DLD1 (cell line): ENCODE measurements at regions not wholly inside any gene's neighbourhood (a gene's known extent, or its start where the extent isn't known, plus 50 kb on each side); places are given as distances from the start of the nearest gene placed in this dataset.
"Not testable (repeated sequence)": the region's sequence is repeated elsewhere in the genome, so short reads cannot be mapped to it uniquely, and the experiment has no call there.

Experiments
- in situ Hi-C: cut with HindIII; loops from 2 replicates; pipeline ENCODE4 v1.10.0; 2017; ENCODE audit warnings: low sequenced_read_pairs

DNA sequence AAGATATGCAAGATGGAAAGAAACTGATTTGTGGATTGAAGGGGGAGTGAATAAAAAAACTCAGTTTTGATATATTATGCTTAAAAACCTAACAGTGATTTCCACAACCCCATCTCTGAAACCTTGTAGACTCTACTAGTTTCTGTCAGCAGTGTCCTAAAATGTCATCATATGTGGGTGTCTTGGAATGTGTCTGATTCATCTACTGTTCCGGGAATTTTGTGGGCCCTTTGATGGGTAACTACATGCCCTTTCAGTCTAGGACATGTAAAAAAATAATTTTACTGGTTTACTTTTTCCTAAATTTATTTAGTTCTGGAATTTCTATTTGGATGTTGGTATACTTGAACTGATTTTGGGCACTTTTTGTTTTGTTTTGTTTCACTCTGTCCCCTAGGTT, 118.9 kb upstream of the NMUR2 start:
- in situ Hi-C loops: no loop called here

DNA sequence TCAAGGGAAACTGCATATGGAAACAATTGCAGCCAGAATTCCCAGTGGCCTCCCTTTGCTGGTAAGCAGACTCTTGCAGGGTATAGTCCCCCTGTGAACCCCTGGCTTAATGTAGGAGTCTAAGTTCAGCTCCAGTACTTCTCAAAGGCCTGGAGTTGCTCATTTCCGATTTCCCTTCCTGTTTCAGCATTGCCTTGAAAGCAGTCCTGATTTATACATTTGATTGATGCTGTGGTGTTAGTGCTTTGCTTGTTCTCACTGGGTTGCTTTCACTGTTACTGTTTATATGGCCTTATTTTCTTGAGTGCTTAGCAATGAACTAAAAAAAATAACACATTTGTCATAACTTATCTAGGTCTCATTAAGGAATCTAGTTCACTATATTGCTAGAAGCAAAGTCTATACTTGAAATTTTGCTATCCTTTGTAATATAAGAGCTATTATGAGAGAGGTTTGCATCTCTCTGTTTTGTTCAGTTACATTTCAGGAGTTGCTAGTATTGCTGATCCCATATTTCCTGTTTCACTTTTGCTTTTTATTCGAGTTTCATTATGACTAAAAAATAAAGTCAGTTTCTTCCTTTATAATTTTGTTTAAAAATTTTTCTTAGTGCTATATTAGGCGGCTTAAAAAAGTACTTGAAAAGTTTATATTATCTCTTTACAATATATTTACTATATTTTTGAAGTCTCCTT, 122.4 kb upstream of the NMUR2 start:
- in situ Hi-C loops: no loop called here

DNA sequence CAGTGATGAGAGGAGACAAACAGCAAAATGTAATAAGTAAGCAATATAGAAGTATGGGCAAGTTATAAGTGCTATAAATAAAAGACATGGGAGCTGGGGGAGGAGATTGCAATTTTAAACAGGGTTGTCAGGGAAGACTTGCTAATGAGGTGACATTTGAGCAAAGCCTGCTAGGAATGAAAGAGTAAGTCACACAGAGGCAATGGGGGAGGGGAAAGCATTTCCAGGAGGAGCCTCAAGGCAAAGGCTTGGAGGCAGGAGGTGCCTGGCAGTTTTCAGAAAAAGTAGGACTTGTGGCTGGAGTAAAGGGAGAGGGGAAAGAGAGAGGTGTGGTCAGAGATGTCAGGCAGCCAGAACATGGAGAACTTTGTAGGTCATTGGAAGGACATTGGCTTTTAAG, 124.4 kb upstream of the NMUR2 start:
- in situ Hi-C loops: no loop called here

DNA sequence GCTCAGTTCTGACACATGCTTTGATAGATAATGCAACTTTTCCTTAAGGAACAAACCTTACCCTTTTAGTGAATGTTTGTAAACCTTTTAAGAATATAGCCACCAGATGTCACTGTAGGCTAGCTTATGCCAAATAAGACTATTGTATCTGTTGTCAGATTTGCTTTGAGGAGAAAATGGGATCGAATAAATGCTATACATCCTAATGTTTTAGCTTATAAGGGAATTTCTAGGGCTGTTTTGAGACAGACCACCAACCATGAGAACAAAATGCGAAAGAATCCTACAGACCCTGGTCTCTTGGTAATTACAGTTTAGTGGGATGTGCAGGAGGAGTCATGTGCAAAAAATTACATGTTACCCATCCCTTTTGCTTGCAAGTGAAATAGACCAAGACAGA, 127.6 kb upstream of the NMUR2 start:
- in situ Hi-C loops: no loop called here

DNA sequence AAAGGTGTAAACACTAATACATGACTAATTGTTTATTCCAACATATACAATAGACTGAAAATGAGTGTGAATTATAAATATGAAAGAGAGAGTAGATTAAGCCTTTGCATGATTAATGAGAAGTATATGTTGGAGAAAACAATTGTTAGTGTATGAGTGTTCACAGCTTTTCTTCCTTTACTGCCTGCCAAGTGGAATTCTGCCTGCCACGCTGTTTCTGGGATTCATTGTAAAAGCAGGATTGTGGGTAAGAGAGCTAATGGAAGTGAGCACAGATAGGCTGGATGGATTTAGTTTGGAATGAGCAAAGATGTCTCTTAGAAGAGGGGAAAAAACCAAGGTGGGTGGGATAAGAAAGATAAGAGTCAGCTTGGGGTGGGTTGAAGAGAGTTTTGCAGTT, 129.6 kb upstream of the NMUR2 start:
- in situ Hi-C loops: no loop called here

DNA sequence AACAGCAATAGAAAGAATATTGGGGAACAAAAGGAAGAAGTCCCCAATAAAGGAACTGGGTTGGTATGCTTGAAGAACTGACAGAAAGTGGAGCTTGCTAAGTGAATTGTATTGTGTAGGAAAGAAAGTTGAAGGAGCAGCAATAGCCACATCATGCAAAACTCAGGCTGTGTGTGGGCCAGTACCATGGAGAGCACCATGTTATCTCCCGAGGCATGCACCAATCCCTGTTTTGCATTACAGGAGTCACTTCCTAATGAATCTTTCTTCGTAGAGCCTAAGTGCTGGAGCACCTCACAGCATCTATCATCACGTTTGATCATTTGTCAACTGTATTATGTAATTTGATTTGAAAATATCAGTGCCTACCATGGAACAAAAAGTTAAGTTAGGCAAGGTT, 137.7 kb upstream of the NMUR2 start:
- in situ Hi-C loops: no loop called here

DNA sequence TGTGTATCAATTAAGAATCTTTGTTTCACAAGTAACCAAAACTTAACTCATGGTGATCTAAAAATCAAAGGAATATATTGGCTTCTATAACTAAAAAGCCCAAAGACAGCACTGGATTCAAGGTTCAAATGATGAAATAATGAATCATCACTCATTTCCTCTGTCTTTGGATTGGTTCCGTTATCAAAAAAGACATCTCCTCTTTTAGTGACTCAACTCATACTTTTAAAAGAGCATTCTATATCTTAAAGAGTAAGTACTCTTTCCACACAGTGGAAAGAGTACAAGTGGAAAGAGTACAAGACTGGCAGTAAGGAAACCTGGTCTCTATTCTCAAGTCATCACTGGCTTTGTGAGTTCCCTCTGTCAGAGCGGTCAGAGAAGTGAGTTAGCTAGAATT, 141.4 kb upstream of the NMUR2 start:
- in situ Hi-C loops: no loop called here

DNA sequence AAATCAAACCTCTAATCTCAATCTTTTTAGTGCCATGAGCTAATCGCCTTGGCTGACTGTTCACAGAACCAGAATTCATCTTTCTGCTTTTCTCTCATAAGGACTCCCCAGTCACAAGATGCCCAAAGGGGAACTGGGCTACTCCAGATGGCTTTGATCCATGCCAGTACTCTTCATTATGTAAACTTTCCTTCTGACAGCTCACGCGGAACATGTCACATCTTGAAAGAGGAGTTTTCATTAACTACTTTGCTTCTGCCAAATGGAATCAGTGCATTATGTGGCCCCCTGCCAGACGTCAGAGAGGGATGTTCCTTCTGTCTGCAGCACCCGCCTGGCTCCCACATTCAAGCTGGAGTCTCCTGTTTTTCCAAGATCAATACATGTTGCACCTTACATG, 142.1 kb upstream of the NMUR2 start:
- in situ Hi-C loops: no loop called here

DNA sequence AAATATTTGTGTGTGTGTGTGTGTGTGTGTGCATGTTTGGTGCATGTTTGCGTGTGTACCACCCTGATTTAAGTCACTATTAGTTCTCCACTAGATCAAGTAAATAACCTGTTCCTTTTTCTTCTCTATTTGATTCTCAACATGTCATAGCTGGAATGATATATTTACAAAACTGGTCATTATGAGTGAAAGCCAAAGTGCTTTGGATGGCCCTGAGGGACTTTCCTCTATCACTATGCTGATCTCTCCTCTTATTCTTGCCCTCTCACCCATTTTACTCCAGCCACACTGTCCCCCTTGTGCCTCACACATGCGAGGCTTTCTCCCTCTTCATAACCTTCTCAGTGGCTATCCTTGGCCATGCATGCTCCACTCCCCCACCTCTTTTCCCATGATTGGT, 144.6 kb upstream of the NMUR2 start:
- in situ Hi-C loops: no loop called here

DNA sequence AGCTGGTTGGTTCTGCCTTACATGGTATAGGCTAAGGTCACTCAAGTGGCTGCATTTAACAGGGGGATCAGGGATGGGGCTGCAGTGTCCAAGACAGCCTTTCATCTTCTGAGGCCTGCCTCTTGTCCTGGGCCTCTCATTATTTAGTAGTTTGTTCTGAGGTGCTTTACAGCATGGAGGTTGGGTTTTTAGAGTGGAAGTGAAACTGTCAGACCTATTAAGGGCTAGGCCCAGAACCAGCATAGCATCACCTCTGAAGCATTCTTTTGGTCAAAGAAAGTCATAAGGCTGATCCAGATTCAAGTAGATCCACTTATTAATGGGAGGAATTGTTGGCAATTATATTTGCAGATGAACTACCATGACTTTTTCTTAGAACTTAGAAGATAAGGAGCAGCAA, 146.0 kb upstream of the NMUR2 start:
- in situ Hi-C loops: no loop called here

DNA sequence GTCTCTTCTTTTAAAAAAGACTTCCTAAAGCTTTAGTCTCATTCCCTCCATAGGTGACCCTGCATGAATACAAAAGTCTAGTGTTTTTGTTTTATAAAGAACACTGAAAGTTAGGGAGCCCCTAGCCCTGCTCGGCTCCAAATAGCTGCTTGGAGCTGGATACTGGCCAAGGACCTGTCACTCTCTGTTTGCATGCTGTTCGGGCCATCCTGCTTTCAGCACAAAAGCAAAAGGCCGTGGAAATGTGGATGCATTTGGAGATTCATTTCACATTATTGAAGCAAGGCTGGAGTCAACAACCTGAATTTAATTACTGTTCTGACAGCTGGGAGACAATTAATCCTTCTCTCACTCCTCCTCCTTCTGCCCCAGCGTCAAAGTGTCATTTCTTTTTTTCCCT, 151.7 kb upstream of the NMUR2 start:
- in situ Hi-C loops: no loop called here

DNA sequence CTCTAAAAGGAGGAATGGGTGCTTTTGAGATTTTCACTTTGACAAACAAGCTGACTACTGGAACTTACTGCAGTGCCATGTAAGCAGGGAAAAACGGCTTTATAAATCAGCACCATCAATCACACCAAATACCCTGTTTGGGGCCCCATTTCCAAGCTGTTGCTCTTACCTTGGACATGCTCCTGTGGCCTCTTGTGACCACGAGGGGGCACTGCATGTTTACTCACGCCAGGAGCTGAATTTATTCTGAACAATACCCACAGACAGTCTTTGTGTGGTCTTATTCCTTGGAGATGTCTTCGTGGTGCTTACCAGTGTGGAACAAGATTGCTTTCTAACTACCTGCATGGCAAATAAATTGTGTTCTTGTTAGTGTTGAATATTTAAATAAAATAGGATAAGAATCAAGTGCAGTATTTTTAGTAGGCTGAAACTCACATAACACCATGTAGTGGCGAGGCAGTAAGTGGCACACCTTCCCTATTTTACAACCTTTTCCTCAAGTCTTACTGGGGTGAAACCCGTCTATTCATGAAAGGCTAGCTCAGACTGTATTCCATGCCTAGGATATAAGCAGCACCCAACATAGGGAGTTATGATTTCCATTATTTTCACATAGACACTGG, 155.5 kb upstream of the NMUR2 start:
- in situ Hi-C loops: no loop called here

DNA sequence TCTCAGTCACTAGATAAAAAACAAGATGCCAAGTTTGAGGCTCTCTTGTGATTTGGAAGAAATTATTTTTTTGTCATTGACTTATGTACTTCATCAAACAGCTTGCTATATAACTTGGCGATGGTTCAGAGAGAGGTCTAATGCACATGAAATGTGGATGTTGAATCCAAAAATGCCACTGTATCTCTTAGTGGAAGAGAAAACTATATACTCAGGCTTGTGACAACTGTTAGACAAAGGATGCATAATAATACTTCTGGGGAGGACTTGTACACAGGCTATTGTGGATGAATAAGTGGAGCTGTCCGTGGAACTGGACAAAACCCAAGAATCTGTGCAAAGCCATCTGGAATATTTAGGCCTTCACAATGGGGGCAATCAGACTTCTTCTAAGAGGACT, 162.9 kb upstream of the NMUR2 start:
- in situ Hi-C loops: no loop called here

DNA sequence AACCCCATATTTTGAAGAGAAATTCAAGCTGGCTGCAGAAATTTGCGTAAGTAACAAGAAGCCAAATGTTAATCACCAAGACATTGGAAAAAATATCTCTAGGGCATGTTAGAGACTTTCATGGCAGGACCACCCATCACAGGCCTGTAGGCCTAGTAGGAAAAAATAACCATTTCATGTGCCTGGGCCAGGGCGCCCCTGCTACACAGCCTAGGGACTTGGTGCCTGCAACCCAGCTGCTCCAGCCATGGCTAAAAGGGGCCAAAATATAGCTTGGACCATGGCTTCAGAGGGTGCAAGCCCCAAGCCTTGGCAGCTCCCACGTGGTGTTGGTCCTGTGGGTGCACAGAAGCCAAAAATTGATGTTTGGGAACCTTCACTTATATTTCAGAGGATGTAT, 167.7 kb upstream of the NMUR2 start:
- in situ Hi-C loops: no loop called here

DNA sequence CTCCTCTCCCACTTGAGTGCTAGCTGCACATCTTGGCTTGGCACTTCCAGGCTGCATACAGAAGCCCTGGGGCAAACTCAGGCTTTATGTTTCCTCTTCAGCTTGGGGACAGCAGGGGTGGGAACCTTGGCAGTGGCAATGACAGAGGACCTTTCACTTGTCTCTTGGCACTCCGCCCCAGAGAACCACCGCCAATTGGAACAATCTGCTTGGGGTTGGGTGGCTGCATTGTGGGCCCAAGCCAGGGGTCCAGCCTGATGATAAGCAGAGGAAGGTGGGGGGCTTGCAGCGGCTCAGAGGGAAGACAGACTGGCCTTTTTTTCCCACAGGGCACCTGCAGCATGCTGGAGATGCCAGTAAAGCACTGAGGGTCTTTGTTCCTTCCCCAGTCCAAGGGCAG, 179.0 kb upstream of the NMUR2 start:
- in situ Hi-C loops: no loop called here

DNA sequence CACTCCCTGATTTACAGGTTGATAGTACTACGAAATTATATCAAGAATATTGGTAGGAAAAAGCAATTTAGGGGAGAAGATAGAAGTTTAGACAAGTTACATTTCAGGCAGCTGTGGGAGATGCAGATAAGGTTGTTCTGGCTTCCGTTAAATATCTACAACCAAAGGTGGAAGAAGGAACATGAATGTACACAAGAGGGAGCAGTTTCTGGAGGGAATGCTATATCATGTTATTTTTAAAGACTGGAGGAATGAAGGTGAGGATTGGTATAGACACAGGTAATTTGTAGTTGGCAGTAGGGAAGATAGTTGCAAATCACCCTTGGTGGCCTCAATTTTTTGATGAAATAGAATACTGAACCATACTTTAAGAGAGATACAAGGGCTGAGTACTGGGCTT, 187.3 kb upstream of the NMUR2 start:
- in situ Hi-C loops: no loop called here

DNA sequence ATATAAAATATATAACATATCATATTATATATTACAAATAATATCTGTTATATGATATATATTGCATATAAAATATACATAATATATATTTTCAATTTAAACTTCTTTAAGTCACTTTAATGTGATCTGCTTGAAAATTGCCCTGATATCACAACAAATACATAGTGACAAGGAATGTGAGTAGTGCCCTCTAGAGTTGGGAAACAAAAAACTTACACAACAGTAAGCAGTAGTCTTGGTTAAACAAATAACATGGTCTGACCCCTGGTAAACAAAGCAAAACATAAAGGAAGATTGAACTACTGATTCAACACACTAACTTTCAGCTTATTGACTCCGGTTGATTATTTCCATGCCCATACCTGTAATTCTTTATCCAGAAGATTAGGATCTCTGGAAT, 188.3 kb upstream of the NMUR2 start:
- in situ Hi-C loops: no loop called here

DNA sequence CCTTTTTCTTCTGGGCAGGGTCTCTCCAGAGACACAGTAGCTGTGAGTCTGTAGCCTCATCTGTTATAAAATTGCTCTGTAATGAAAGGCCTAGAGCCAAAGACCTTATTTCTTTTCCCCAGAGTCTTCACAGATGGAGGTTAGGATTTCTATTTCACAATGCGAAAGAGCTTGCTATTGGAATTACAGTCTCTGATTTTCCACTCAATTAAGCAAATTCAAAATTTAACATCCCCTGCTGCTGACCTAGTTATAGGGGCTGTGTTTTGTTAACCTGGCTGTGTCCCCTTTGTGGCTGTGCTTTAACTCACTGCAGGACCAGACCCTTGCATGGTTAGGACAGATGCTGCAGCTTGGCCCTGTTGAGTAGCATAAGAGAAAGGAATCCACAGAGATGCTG, 190.3 kb upstream of the NMUR2 start:
- in situ Hi-C loops: no loop called here

DNA sequence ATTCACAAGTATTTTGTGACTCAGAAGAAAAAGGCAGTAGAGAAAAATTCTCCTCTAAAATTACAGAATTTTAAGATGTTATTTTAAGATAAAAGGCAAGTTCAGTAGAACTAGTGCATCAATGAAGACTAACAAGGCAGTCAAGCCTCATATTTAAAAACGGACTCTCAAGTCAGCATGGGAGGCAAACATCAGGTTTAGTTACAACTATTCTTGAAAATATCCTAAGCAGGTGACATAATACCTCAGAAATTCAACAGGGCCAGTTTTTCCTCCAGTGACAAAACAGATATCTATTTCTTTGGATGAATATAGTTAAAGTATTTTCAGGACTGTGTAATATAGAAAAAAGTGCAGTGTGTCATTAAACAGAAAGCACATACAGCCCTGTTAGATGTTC, 194.0 kb upstream of the NMUR2 start:
- in situ Hi-C loops: no loop called here

DNA sequence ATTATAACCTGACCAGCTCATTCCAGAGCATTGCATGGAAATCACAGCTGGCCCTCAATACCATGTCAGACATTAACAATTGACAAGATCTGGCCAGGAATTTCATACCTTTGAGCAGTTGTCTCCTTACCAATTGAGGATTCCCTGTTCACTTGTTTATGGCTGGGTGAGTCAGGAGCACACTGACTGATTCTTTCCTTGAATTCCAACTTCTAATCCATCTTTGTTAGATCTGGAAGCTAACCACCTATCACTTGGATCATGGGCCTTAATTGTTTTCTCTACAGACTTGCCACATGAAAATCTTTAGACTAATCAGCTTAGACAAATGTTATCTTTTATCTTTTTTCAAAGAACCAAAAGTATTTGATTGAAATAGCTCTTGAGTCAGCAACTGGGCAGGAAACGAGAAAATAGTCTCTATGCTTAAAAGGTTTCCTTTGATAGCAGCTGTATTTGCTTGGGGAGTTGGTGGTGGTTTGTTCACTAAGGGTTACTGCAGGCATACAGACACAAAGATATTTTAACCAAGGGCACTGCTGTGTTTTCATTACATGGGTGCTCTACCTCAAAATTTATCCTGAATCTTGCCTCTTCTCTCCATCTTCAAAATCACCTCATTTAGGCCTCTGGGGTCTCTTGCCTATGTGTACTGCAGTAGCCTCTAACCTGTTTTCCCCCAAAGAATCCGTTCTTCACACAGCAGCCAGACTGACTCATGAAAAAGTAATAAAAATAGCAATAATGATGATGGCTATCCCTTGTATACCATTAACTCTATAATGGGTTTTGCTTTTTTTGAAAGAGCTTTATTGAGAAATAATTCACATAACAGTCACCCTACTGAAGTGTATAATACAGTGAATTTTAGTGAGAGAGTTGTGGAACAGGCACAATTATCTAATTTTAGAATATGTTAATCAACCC, 197.0 kb upstream of the NMUR2 start:
- in situ Hi-C loops: no loop called here

DNA sequence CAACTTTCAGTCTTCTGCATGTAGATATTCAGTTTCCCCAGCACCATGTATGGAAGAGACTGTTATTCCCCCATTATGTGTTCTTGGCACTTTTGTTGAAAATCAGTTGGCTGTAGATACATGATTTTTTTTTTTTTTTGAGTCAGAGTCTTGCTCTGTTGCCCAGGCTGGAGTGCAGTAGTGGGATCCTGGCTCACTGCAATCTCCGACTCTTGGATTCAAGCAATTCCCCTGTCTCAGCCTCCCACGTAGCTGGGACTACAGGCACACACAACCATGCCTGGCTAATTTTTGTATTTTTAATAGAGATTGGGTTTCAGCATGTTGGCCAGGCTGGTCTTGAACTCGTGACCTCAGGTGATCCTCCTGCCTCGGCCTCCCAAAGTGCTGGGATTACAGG, 201.0 kb upstream of the NMUR2 start:
- in situ Hi-C loops: not testable (repeated sequence)

DNA sequence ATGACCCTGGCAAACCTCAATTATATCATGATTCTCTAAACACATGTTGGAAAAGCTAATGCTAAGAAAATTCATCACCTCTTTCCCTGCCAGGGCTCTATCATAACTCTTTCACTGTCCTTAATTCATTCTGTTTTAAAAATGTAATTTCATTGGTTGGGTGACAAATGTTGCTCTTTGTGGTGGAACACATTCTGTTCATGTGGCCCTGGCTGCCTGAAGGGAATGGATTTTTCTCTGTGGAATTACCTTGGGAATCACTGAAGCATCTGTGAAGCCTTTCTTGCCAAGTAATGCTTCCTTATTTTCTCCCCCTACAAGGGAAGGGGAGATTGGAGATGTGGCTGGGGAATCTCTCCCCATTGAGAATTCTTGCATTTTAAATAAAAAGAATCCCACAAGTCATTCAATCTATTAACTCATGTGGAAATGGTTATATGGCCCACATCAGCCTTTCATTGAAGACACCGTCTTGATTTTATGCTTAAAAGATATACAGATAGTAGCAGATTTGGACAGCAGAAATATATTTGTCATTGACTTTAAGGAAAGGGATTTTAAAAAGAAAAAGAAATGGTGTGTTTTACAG, 201.8 kb upstream of the NMUR2 start:
- in situ Hi-C loops: no loop called here
